ENCODE measurements at regions not wholly inside any gene's neighbourhood (a gene's known extent, or its start where the extent isn't known, plus 50 kb on each side); places are given as distances from the start of the nearest gene placed in this dataset.

GRCh38 chr12:41888285-41888684 is 256.4 kb downstream of the GXYLT1 start:
- DNase-seq (ENCODE audit: low read depth), result no peak

- no peak for DNase-seq (ENCODE audit: low read depth)
These were observed 262.5 kb downstream of the GXYLT1 start for GRCh38 chr12:41881891-41882805.

GRCh38 chr12:41869432-41869831 is 275.2 kb downstream of the GXYLT1 start:
- no peak for DNase-seq (ENCODE audit: low read depth)

- no peak for DNase-seq (ENCODE audit: low read depth)
These were observed 277.7 kb downstream of the GXYLT1 start for GRCh38 chr12:41866878-41867430.

- no peak for DNase-seq (ENCODE audit: low read depth)
These were observed 288.4 kb downstream of the GXYLT1 start for GRCh38 chr12:41856228-41856627.

- no peak for DNase-seq (ENCODE audit: low read depth)
These were observed 294.6 kb downstream of the GXYLT1 start for GRCh38 chr12:41850046-41850445.

- DNase-seq (ENCODE audit: low read depth), result no peak
These were observed 298.0 kb downstream of the GXYLT1 start for GRCh38 chr12:41846718-41847117.

- DNase-seq (ENCODE audit: low read depth), result no peak
These were observed 308.3 kb downstream of the GXYLT1 start for GRCh38 chr12:41836416-41836815.

GRCh38 chr12:41835556-41835955 is 309.1 kb downstream of the GXYLT1 start:
- DNase-seq (ENCODE audit: low read depth), result no peak

GRCh38 chr12:41819948-41820347 is 324.7 kb downstream of the GXYLT1 start:
- no peak for DNase-seq (ENCODE audit: low read depth)

- no peak for DNase-seq (ENCODE audit: low read depth)
These were observed 340.6 kb downstream of the GXYLT1 start for GRCh38 chr12:41804026-41804425.

- no peak for DNase-seq (ENCODE audit: low read depth)
These were observed 341.9 kb downstream of the GXYLT1 start for GRCh38 chr12:41802803-41803202.

GRCh38 chr12:41801261-41801660 is 343.4 kb downstream of the GXYLT1 start:
- no peak for DNase-seq (ENCODE audit: low read depth)

GRCh38 chr12:41799671-41800070 is 345.0 kb downstream of the GXYLT1 start:
- no peak for DNase-seq (ENCODE audit: low read depth)

GRCh38 chr12:41795910-41796309 is 348.8 kb downstream of the GXYLT1 start:
- no peak for DNase-seq (ENCODE audit: low read depth)

GRCh38 chr12:41795051-41795600 is 349.5 kb downstream of the GXYLT1 start:
- DNase-seq (ENCODE audit: low read depth), result no peak

- no peak for DNase-seq (ENCODE audit: low read depth)
These were observed 350.3 kb downstream of the GXYLT1 start for GRCh38 chr12:41794336-41794735.

- no peak for DNase-seq (ENCODE audit: low read depth)
These were observed 359.7 kb downstream of the GXYLT1 start for GRCh38 chr12:41784957-41785356.

GRCh38 chr12:41778934-41779333 is 365.7 kb downstream of the GXYLT1 start:
- DNase-seq (ENCODE audit: low read depth), result no peak

GRCh38 chr12:41777064-41777790 is 367.4 kb downstream of the GXYLT1 start:
- no peak for DNase-seq (ENCODE audit: low read depth)

- no peak for DNase-seq (ENCODE audit: low read depth)
These were observed 372.2 kb downstream of the GXYLT1 start for GRCh38 chr12:41772478-41772877.

- DNase-seq (ENCODE audit: low read depth), result no peak
These were observed 374.9 kb downstream of the GXYLT1 start for GRCh38 chr12:41769810-41770209.

GRCh38 chr12:41768456-41768855 is 376.2 kb downstream of the GXYLT1 start:
- no peak for DNase-seq (ENCODE audit: low read depth)
